PFSK-1 (cell line): ENCODE measurements at regions not wholly inside any gene's neighbourhood (a gene's known extent, or its start where the extent isn't known, plus 50 kb on each side); places are given as distances from the start of the nearest gene placed in this dataset.

Experiments
- FOXP2 ChIP-seq: optimal IDR thresholded peaks from 2 replicates; pipeline ENCODE3; 2011; ENCODE audit warnings: borderline replicate concordance, control low read depth, inconsistent platforms; ENCODE audit not compliant: insufficient read depth; ENCODE audit errors: extremely low read length, extremely low read depth
- POLR2AphosphoS5 ChIP-seq: IDR thresholded peaks from 2 replicates; pipeline ENCODE4 v1.6.1; 2012; ENCODE audit warnings: low read depth, mild to moderate bottlenecking, control low read depth, low read length, moderate library complexity
- REST ChIP-seq, 2 experiments: IDR thresholded peaks; 2 replicates each; pipeline versions ENCODE4 v1.6.1 to v1.8.0; 2011 to 2012; ENCODE audit warnings: low read depth in 2 of 2, low read length in 2 of 2, control low read depth in 1 of 2, inconsistent platforms in 1 of 2, mild to moderate bottlenecking in 1 of 2, moderate library complexity in 1 of 2; ENCODE audit not compliant: insufficient read depth in 1 of 2
- SIN3A ChIP-seq: IDR thresholded peaks from 2 replicates; pipeline ENCODE4 v1.6.1; 2012; ENCODE audit warnings: mild to moderate bottlenecking, low read length, moderate library complexity, borderline replicate concordance; ENCODE audit not compliant: insufficient read depth
- TAF1 ChIP-seq: IDR thresholded peaks from 2 replicates; pipeline ENCODE4 v1.6.1; 2012; ENCODE audit warnings: low read length, control low read depth, borderline replicate concordance; ENCODE audit not compliant: insufficient read depth

- TF ChIP-seq SIN3A (no peak), TAF1 (no peak)
Observed at GRCh38 chr17:79182176-79183042, 107.8 kb downstream of the ENGASE start.

- TF ChIP-seq POLR2AphosphoS5 (no peak), TAF1 (no peak), REST (IDR thresholded peaks at IDR 0.05; ENCODE audit: insufficient read depth in 1 of 2, low read depth in 2 of 2, low read length in 2 of 2) (no peak), FOXP2 (no peak), SIN3A (no peak)
Observed at GRCh38 chr17:79180358-79181005, 105.9 kb downstream of the ENGASE start.

GRCh38 chr17:79179334-79179733, 104.7 kb downstream of the ENGASE start:
- no peak for TF ChIP-seq TAF1
- no peak for TF ChIP-seq FOXP2
- no peak for TF ChIP-seq REST (IDR thresholded peaks at IDR 0.05; ENCODE audit: insufficient read depth in 1 of 2, low read depth in 2 of 2, low read length in 2 of 2)
- no peak for TF ChIP-seq POLR2AphosphoS5
- TF ChIP-seq SIN3A: no peak

- TF ChIP-seq REST (IDR thresholded peaks at IDR 0.05; ENCODE audit: insufficient read depth in 1 of 2, low read depth in 2 of 2, low read length in 2 of 2) (no peak), SIN3A (no peak), FOXP2 (no peak), TAF1 (no peak), POLR2AphosphoS5 (no peak)
Observed at GRCh38 chr17:79177877-79178276, 103.3 kb downstream of the ENGASE start.

- TF ChIP-seq REST (IDR thresholded peaks at IDR 0.05; ENCODE audit: insufficient read depth in 1 of 2, low read depth in 2 of 2, low read length in 2 of 2) (no peak), FOXP2 (no peak), POLR2AphosphoS5 (no peak), TAF1 (no peak), SIN3A (no peak)
Observed at GRCh38 chr17:79176792-79177601, 102.4 kb downstream of the ENGASE start.
